MG63 (cell line): ENCODE measurements at regions not wholly inside any gene's neighbourhood (a gene's known extent, or its start where the extent isn't known, plus 50 kb on each side); places are given as distances from the start of the nearest gene placed in this dataset.

ENCODE experiments used
- DNase-seq: peaks from one replicate; pipeline ENCODE4 v3.0.0-alpha.2; 2020
- H3K27me3 ChIP-seq: fragments of 250-450 bp; sonication (Bioruptor Pico); 2 replicates; pipeline ENCODE4 v1.5.1; 2020; ENCODE audit warnings: mild to moderate bottlenecking, moderate library complexity
- H3K36me3 ChIP-seq: fragments of 250-450 bp; sonication (Bioruptor Pico); 2 replicates; pipeline ENCODE4 v1.5.1; 2020; ENCODE audit warnings: mild to moderate bottlenecking, moderate library complexity
- H3K4me3 ChIP-seq: fragments of 250-450 bp; sonication (Bioruptor Pico); 2 replicates; pipeline ENCODE4 v1.5.1; 2020; ENCODE audit warnings: mild to moderate bottlenecking, moderate library complexity
- H3K9me3 ChIP-seq: fragments of 250-450 bp; sonication (Bioruptor Pico); 2 replicates; pipeline ENCODE4 v1.5.1; 2020; ENCODE audit warnings: mild to moderate bottlenecking, moderate library complexity

DNA sequence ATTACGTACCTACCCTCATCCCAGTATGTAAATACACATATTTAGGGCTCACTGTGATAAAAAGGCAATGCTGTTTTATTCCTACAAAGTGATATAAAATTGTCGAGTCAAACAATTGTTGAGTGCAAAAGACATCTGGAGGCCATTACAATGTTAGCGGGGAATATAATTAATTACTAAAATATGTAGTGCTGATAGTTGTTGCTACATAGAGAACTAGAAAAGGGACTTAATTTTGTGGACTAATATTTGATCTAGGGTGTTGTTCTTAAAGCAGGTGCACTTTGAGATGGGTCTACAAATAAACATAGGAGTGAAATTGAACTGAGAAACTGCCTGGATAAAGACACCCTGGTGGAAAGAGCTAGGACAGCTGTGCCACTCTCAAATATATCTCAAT is 300.1 kb downstream of the NOL4 start:
- no peaks in the 10 kb centered on the region for H3K9me3 ChIP-seq
- no peaks in the 10 kb centered on the region for H3K27me3 ChIP-seq
- no peaks in the 10 kb centered on the region for H3K36me3 ChIP-seq
- no peak for DNase-seq
- no peak overlapping the region for H3K4me3 ChIP-seq

- DNase-seq = no peak
- H3K9me3 ChIP-seq = no peaks in the 10 kb centered on the region
Observed at GRCh38 chr18:33923980-33924379, 300.7 kb downstream of the NOL4 start.

DNA sequence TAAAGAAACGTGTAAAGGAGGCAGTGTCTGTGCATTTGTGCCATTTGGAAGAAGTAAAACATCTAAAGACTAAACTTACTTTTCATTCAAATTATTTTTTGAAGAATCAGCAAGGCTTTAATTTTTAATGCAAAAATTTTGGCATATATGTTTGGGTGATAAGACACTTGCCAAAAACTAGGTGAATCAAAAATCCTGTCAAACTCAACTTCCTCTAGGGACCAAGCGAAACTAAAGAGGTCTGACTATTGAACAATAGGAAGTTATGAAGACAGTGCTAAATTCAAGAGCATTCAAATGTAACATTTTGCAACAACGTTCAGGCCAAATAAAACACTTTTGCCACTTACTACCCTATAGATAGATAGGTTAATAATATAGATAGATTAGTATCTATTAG is 306.1 kb downstream of the NOL4 start:
- Histone ChIP-seq H3K36me3 (no peaks in the 10 kb centered on the region), H3K27me3 (no peaks in the 10 kb centered on the region), H3K9me3 (no peaks in the 10 kb centered on the region), H3K4me3 (no peak overlapping the region)
- no peak for DNase-seq

More at GRCh38 chr18:33923980-33924379, 300.7 kb downstream of the NOL4 start:
- H3K27me3 ChIP-seq = no peaks in the 10 kb centered on the region
- H3K4me3 ChIP-seq = no peak overlapping the region
- H3K36me3 ChIP-seq = no peaks in the 10 kb centered on the region

DNA sequence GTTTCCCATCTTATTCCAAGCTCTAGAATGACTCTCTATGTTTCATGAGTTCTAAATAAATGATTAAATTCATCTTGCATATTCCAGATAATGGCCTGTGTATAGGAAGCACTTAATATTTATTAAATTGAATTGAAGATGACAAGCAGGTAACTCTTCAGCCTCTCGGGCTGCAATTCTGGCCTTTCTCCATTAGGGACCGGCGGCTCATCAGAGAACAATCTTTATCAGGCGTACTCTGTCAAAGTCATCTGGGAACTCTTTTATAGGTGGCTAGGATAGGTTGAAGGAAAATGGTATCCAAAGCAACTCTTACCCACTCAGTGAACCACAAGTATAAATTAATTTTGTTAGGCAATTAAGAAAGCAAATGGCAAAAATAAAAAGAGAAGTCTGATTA is 308.5 kb downstream of the NOL4 start:
- DNase-seq = no peak
- no peaks in the 10 kb centered on the region for H3K9me3 ChIP-seq
- no peaks in the 10 kb centered on the region for H3K36me3 ChIP-seq
- H3K4me3 ChIP-seq = no peak overlapping the region
- H3K27me3 ChIP-seq = no peaks in the 10 kb centered on the region

DNA sequence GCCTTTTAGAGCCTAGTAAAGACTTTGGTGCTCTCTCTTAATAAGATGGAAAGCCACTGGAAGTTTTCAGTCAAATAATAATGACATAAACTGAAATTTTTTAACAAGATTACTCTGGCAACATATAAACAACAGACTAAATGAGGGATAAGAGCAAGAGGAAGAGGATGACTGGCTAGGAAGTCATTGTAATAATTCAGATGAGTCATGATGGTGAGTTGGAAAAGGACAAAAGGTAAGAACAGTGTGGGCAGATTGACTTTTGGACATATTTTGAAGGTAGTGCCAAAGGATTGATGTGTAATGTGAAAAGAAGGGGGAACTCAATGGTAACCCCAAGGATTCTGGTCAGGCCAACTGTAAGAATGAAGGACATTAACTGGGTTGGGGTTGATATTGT is 310.3 kb downstream of the NOL4 start:
- DNase-seq = no peak
- Histone ChIP-seq H3K27me3 (no peaks in the 10 kb centered on the region), H3K36me3 (no peaks in the 10 kb centered on the region), H3K4me3 (no peak overlapping the region), H3K9me3 (no peaks in the 10 kb centered on the region)

DNA sequence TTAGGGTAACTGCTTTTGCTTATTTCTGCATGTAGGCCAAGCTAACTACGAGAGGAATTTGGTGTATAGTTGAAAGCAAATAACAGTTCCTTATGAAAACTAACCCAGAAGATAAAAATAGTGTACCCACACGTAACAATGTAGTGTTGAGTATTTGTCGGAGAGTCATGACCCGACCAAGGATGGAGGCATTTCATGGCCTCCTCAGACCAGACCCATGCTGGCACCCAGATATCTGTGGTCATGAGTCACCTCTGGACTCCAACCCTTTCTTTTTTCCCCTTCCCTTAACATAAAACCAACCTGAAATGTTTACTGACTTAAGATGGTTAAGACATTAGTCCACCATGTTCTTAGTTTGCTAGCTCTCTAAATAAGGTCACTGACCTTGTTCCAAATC is 318.7 kb downstream of the NOL4 start:
- no peaks in the 10 kb centered on the region for H3K36me3 ChIP-seq
- peaks cover 4% of the 10 kb centered on the region for H3K9me3 ChIP-seq
- no peak for DNase-seq
- H3K4me3 ChIP-seq = no peak overlapping the region
- H3K27me3 ChIP-seq = no peaks in the 10 kb centered on the region

- H3K9me3 ChIP-seq = peaks cover 4% of the 10 kb centered on the region
- no peak overlapping the region for H3K4me3 ChIP-seq
- H3K36me3 ChIP-seq = no peaks in the 10 kb centered on the region
- no peaks in the 10 kb centered on the region for H3K27me3 ChIP-seq
- DNase-seq = no peak
Observed at GRCh38 chr18:33901894-33902512, 322.7 kb downstream of the NOL4 start.

DNA sequence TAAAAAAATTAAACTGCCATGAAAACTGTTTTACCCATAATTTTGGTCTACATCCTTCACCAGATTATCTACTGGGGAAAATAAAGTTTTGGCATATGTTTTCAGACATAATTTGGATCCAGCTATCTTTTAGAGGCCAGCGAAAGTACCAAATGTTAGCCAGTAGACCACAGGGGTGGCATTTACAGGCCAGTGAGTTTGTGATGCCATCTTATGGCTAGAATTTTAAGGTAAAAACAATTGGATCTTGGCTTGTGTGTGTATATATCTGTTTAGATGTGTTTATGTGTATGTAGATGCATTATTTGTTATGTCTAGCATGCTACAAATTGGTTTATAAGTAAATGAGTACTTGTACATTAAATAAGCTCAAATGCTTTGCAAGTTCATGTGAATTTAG is 322.6 kb downstream of the ASXL3 start:
- peaks cover 4% of the 10 kb centered on the region for H3K9me3 ChIP-seq
- no peak for DNase-seq
- H3K4me3 ChIP-seq = no peak overlapping the region
- no peaks in the 10 kb centered on the region for H3K36me3 ChIP-seq
- no peaks in the 10 kb centered on the region for H3K27me3 ChIP-seq

- DNase-seq = no peak
- Histone ChIP-seq H3K27me3 (no peaks in the 10 kb centered on the region), H3K36me3 (no peaks in the 10 kb centered on the region)
Observed at GRCh38 chr18:33898427-33898826, 320.4 kb downstream of the ASXL3 start.

DNA sequence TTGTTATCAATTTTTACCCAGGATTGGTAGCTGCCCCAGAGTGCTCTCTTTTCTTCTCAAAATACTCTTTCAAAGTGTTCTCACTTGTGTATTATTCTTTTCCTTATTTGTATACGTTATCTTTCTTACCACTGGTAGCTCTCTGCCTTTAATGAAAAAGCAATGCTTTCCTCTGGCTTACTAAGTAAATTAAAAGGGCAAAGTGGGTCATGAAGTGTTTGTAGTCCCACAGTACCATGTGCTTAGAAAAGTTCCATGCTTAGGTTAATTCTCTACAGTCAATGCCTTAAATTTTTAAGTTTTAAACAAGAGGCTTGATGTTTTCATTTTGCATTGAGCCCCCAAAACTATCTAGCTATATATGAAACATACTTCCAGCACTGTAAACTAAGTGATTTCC is 300.2 kb downstream of the ASXL3 start:
- H3K4me3 ChIP-seq = no peak overlapping the region
- H3K36me3 ChIP-seq = no peaks in the 10 kb centered on the region
- no peaks in the 10 kb centered on the region for H3K9me3 ChIP-seq
- H3K27me3 ChIP-seq = no peaks in the 10 kb centered on the region
- DNase-seq = no peak

More at GRCh38 chr18:33898427-33898826, 320.4 kb downstream of the ASXL3 start:
- no peak overlapping the region for H3K4me3 ChIP-seq
- H3K9me3 ChIP-seq = peaks cover 4% of the 10 kb centered on the region

DNA sequence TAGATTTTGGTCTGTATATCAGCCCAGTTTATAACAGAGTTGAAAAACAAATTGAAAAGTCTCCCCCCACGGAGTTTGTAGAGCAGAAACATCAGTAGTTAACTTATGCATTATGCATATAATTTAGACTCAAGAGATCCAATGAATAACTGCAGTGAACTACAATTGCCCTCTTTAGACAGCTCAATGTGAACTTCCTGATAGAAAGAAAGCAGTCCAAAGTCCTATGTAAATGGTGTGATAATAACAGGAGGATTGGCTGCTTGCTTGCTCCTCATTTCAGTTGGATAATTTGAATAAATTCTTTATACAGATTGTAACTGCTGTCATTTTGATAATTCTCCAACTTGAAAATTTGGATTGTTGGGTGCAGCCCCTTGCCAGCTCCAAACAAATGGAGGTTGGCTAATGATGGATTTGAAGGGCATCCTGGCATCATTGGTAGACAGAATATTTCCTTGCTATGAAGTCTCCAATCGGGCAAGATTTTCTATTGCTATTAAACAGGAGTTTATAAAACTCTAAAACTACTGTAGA is 297.1 kb downstream of the ASXL3 start:
- DNase-seq = no peak
- Histone ChIP-seq H3K27me3 (no peaks in the 10 kb centered on the region), H3K36me3 (no peaks in the 10 kb centered on the region), H3K9me3 (no peaks in the 10 kb centered on the region), H3K4me3 (no peak overlapping the region)

DNA sequence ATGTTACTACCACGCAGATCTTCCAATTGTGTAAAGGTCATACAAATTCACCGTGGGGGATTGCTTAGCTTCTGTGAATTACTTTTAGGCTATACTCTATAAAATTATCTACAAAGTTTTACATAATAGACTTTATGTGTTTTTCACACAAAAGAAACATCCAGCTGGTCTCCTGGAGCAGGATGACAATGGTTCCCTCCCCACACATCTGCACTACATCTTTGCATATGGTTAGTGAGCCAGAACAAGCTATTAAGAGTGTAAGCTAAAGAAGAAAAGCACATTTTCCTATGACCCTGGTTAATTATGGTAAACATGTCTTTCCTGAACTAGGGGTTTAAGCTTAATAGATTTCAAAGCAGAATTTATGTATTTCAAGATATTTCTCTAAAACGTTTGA is 295.1 kb downstream of the ASXL3 start:
- Histone ChIP-seq H3K36me3 (no peaks in the 10 kb centered on the region), H3K27me3 (no peaks in the 10 kb centered on the region), H3K4me3 (no peak overlapping the region), H3K9me3 (no peaks in the 10 kb centered on the region)
- no peak for DNase-seq

DNA sequence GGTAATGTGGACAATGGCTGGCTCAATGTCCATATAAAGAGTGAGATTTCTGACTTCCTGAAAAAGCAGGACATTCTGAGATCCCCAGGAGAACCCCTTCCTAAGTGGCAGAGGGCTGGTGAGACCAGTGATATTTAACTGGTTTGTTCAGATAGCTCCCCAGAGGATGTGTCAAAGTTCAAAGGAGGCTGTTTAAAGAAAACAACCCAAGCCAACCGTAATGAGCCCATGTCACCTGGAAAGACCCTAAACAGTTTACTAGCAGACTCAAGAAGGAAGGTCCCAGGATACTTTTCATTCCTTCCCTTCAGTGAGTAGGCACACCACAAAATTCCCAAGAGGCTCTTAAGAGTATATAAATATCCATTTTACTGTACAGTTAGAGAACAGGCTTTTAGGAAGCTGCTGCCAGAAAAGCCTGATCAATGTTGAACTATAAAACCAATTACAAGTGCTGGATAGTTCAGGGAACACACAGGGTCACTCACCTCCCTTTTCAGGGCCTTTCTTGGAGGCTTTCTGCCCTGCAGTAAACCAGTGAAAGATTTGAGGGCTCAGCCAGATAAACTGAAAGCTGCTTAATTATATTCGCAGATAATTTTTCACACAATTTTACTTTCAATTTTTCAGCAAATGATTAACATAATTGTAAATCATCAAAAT is 293.5 kb downstream of the ASXL3 start:
- Histone ChIP-seq H3K4me3 (no peak overlapping the region), H3K9me3 (no peaks in the 10 kb centered on the region), H3K36me3 (no peaks in the 10 kb centered on the region), H3K27me3 (no peaks in the 10 kb centered on the region)
- no peak for DNase-seq

GRCh38 chr18:33870059-33870458 is 292.0 kb downstream of the ASXL3 start:
- H3K27me3 ChIP-seq = no peaks in the 10 kb centered on the region
- H3K4me3 ChIP-seq = no peak overlapping the region
- DNase-seq = no peak
- H3K36me3 ChIP-seq = no peaks in the 10 kb centered on the region
- H3K9me3 ChIP-seq = no peaks in the 10 kb centered on the region

DNA sequence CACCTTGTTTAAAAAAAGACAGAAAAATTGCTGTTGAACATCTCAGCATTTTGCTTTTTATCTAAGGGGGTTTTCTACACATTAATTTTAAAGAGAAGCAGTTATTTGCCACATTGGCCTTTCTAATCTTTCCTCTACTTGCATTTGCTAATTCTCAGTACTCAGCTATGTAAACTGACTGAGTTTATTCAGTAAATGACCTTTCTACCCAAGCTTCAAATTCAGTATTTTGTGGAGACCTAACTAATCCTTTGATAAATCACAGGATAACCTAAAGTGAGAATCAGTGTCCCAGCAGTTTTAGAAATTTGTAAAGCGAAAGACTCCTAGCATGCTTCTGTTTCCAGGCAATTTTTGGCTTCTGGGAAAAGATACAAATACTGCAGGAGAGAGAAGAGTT is 288.4 kb downstream of the ASXL3 start:
- Histone ChIP-seq H3K36me3 (no peaks in the 10 kb centered on the region), H3K27me3 (no peaks in the 10 kb centered on the region)
- no peak for DNase-seq

DNA sequence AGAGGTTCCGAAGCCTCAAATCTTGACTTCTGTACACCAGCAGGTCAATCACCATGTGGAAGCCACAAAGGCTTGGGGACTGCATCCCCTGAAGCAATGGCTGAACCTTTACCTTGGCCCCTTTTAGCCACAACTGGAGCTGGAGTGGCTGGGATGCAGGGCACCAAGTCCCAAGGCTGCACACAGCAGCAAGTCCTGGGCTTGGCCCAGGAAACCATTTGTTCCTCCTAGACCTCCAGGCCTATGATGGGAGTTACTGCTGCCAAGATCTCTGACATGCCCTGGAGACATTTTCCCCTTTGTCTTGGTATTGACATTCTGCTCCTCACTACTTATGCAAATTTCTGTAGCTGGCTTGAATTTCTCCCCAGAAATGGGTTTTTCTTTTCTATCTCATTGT is 285.9 kb downstream of the ASXL3 start:
- Histone ChIP-seq H3K4me3 (no peak overlapping the region), H3K36me3 (no peaks in the 10 kb centered on the region), H3K27me3 (no peaks in the 10 kb centered on the region), H3K9me3 (no peaks in the 10 kb centered on the region)
- no peak for DNase-seq

More for the DNA sequence above, 288.4 kb downstream of the ASXL3 start:
- Histone ChIP-seq H3K4me3 (no peak overlapping the region), H3K9me3 (no peaks in the 10 kb centered on the region)

DNA sequence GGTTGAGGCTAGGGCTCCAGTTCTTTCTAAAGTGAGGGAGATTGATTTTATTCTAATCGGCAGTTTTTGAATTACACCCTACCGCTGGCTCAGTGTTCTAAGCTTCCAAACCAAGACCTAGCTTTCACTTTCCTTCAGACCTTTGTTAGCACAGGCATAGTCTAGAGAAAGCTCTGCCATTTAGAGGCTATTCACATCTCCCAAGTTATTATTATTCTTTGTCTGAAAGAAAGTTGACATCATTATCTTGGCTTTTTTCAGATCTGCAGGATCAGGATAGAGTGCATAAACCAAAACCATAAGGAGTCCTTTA is 276.8 kb downstream of the ASXL3 start:
- no peak for DNase-seq
- H3K36me3 ChIP-seq = no peaks in the 10 kb centered on the region
- no peak overlapping the region for H3K4me3 ChIP-seq
- no peaks in the 10 kb centered on the region for H3K9me3 ChIP-seq
- no peaks in the 10 kb centered on the region for H3K27me3 ChIP-seq

GRCh38 chr18:33854086-33854826 is 276.2 kb downstream of the ASXL3 start:
- H3K36me3 ChIP-seq = no peaks in the 10 kb centered on the region
- no peak for DNase-seq

More at GRCh38 chr18:33854086-33854826, 276.2 kb downstream of the ASXL3 start:
- H3K27me3 ChIP-seq = no peaks in the 10 kb centered on the region
- no peak overlapping the region for H3K4me3 ChIP-seq
- no peaks in the 10 kb centered on the region for H3K9me3 ChIP-seq
